ENCODE measurements at regions not wholly inside any gene's neighbourhood (a gene's known extent, or its start where the extent isn't known, plus 50 kb on each side); places are given as distances from the start of the nearest gene placed in this dataset.

DNA sequence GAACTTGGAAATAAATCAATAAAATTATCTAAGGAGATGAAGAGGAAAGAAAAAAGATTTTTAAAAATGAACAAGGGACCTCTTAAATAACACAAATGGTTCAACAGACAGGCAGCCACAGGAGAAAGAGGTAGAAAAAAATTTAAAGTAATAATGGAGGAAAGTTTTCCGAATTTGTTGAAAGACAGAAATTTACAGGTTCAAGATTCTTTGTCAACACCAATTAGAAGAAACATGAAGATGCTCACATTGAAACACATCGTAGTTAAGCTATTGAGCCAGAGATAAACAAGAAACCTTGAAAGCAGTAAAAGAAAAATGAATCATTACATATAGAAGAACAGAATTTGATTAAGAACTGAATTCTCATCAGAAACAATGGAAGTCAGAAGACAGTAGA is 68.7 kb upstream of the OSMR start:
- DNase-seq (ENCODE audit: low read depth): no peak
- no peak for TF ChIP-seq CTCF (conservative IDR thresholded peaks at IDR 0.05; ENCODE audit: low read depth, low read length)
- H3K4me3 ChIP-seq (ENCODE audit: low read depth, low read length): no peak overlapping the region

- TF ChIP-seq CTCF (conservative IDR thresholded peaks at IDR 0.05; ENCODE audit: low read depth, low read length): no peak
- DNase-seq (ENCODE audit: low read depth): no peak
- no peak overlapping the region for H3K4me3 ChIP-seq (ENCODE audit: low read depth, low read length)
These were observed 65.5 kb upstream of the OSMR start for GRCh38 chr5:38780316-38780715.

GRCh38 chr5:38780945-38781344 is 64.9 kb upstream of the OSMR start:
- peak; percentile 43 for TF ChIP-seq CTCF (conservative IDR thresholded peaks at IDR 0.05; ENCODE audit: low read depth, low read length)
- peak; percentile 20 for DNase-seq (ENCODE audit: low read depth)
- no peak overlapping the region for H3K4me3 ChIP-seq (ENCODE audit: low read depth, low read length)

- TF ChIP-seq CTCF (conservative IDR thresholded peaks at IDR 0.05; ENCODE audit: low read depth, low read length): no peak
- no peak for DNase-seq (ENCODE audit: low read depth)
- no peak overlapping the region for H3K4me3 ChIP-seq (ENCODE audit: low read depth, low read length)
These were observed 63.5 kb upstream of the OSMR start for GRCh38 chr5:38782180-38782835.

DNA sequence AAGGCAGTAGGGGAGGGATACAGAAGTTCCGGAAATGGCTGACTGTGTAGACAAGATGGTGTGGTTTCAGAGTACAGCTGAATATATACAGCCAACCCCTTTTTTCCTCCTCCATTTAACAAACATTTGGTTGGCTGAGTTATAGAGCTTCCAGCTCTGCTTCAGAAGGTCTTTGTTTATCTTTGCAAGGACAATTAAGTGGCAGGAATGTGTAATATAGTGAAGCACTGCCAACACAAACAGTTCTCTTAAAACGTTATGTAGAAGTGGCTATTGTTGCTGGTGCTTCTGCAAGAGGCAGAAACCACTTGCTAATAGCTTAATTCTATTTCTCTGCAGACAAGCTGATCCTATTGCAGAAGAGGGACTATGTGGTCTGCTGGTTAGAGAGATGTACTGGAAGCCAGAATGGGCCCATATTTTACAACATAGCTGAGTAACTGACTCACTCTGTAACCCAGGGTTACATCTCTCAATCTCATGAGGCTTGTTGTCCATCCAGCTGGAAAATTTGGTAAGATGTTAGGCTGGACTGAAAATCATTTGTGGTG is 62.7 kb upstream of the OSMR start:
- DNase-seq (ENCODE audit: low read depth): peak; percentile 97
- no peak overlapping the region for H3K4me3 ChIP-seq (ENCODE audit: low read depth, low read length)
- no peak for TF ChIP-seq CTCF (conservative IDR thresholded peaks at IDR 0.05; ENCODE audit: low read depth, low read length)

DNA sequence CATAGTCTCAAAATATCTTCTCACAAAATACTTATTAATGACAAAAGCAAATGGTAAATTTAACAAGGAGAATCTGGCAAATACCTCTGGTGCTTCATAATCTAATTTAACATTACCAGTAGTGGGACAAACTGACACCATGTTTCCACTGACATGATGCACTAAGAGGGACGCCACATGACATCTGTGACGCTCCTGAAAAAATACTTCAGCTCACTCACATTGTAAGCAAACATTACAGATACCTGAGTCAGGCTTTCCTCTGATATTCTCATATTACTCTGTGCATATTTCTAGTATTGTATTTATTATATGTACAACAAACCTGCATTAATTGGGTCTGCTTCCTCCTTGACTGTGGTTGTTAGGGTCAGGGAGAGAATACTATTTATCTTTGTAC is 56.7 kb upstream of the OSMR start:
- H3K4me3 ChIP-seq (ENCODE audit: low read depth, low read length): no peak overlapping the region
- no peak for TF ChIP-seq CTCF (conservative IDR thresholded peaks at IDR 0.05; ENCODE audit: low read depth, low read length)
- DNase-seq (ENCODE audit: low read depth): no peak

DNA sequence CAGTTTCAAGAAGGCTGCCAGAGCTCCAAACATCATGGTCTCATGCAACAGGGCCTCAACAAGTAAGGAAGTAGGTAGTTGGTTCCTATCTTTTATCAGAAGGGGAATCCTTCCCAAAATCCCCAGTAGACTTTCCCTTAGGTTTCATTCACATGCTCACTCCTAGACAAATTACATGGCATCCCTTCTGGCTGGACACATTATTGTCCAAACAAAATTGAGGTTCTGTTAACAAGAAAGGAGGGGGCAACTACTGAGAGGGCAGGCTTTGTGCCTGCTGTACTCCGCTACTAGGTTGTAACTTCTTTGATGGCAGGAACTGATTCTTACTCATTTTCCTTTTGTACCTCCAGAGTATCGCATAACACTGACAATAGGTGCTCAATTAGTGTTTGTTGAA is 56.0 kb upstream of the OSMR start:
- no peak for DNase-seq (ENCODE audit: low read depth)
- no peak overlapping the region for H3K4me3 ChIP-seq (ENCODE audit: low read depth, low read length)
- TF ChIP-seq CTCF (conservative IDR thresholded peaks at IDR 0.05; ENCODE audit: low read depth, low read length): no peak
